ENCODE measurements at regions not wholly inside any gene's neighbourhood (a gene's known extent, or its start where the extent isn't known, plus 50 kb on each side); places are given as distances from the start of the nearest gene placed in this dataset.

DNA sequence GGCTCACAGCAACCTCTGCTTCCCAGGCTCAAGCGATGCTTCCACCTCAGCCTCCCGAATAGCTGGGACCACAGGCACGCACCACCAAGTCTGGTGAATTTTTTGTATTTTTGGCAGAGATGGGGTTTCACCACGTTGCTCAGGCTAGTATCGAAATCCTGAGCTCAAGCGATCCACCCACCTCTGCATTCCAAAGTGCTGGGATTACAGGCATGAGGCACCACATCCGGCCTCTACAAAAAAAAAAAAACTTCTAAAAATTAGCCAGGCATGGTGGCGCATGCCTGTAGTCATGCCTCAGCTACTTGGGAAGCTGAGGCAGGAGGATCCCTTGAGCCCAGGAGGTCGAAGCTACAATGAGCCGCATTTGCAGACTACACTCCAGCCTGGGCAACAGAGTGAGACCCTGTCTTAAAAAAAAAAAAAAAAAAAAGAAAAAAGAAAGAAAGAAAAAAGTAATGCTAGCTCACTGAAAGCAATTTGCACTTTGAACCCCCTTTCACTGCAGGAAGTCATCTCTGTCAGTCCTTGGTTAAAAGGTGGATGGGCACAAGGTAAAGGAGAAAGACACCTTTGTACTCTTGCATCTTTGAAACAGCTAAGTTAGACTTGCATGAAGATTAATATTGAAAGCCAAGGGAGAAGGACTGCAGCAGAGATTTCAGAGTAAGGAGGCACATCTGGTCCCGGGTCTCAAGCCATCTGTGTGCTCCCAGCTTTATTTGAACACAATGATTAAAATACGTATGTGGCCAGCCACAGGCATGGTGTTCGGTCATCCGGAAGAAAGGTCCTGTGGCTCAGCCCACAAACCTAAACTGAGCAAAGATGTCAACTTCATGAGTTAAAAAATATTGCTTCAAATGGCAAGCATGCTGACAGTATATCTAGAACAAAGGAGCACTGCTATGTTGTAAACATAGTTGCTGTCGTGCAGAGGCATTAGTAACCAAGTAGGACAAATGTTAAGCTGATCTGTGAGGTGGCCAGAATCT lies 103.8 kb upstream of the HMGA2 start:
- H3K4me3 ChIP-seq (ENCODE audit: control insufficient read depth in 1 of 7, extremely low read depth in 1 of 7, insufficient read depth in 4 of 7, low read depth in 2 of 7, low read length in 6 of 7) = no peak overlapping the region
- H3K4me1 ChIP-seq (ENCODE audit: control extremely low read depth in 1 of 4, control insufficient read depth in 4 of 4, insufficient read depth in 4 of 4, low read length in 3 of 4) = no peaks in the 10 kb centered on the region
- H3K27ac ChIP-seq (ENCODE audit: insufficient read depth in 1 of 2, low read depth in 1 of 2, low read length in 2 of 2, poor library complexity in 1 of 2, severe bottlenecking in 2 of 2) = no peak overlapping the region
- no peaks in the 10 kb centered on the region for H3K36me3 ChIP-seq (ENCODE audit: control insufficient read depth in 4 of 4, insufficient read depth in 4 of 4, low read length in 3 of 4)
- 97% methylated on average over 9 of the region's 15 CpGs for WGBS (ENCODE audit: insufficient coverage)
- peaks cover 0 to 11% (median 3%) of the 10 kb centered on the region in 5 experiments for H3K27me3 ChIP-seq (replicated peaks in 2 of 5; ENCODE audit: control insufficient read depth in 4 of 5, insufficient read depth in 5 of 5, low read length in 4 of 5)
- H3K9me3 ChIP-seq (ENCODE audit: control extremely low read depth in 1 of 5, control insufficient read depth in 4 of 5, insufficient read depth in 2 of 5, low read depth in 1 of 5, low read length in 4 of 5) = no peaks in the 10 kb centered on the region
- DNase-seq = no peak
- CTCF ChIA-PET = interaction anchor here (1.5 kb wide), 1 partner anchor 408 kb away, joined by 3 read pairs; no protein-coding TSS in a partner anchor
- POLR2A ChIA-PET = no interaction called here

DNA sequence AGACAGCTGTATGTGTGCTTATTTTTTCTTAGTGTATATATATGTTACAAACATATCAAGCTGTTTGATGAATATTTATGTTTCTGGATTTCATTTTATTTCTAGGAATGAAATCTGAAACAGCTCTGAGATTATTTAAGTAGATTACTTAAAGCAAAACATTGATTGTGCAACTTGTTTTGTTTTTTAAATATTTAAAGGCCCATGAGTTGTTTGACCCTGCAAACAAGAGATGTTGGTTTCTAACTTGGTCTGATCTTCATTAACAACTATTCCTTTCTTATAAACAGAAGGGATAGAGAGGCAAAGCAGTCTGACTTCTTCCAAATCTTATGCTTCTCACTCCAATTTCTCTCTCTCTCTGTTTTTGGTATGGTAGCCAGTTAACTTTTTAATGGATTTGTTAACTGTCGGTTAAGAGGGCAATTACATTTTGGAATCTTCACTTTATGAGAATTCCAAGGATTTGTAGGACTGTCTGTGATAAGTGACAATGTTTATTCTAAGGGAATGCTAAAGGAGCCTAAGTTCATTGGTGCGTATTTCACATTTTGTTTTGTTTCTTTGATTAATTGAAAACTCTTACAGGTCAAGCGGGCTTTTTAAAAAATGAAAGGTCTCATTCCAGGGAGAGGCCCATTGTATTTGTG lies 102.6 kb upstream of the HMGA2 start:
- no peak overlapping the region for H3K27ac ChIP-seq (ENCODE audit: insufficient read depth in 1 of 2, low read depth in 1 of 2, low read length in 2 of 2, poor library complexity in 1 of 2, severe bottlenecking in 2 of 2)
- H3K36me3 ChIP-seq (ENCODE audit: control insufficient read depth in 4 of 4, insufficient read depth in 4 of 4, low read length in 3 of 4) = no peaks in the 10 kb centered on the region
- H3K9me3 ChIP-seq (ENCODE audit: control extremely low read depth in 1 of 5, control insufficient read depth in 4 of 5, insufficient read depth in 2 of 5, low read depth in 1 of 5, low read length in 4 of 5) = no peaks in the 10 kb centered on the region
- no peak overlapping the region for H3K4me3 ChIP-seq (ENCODE audit: control insufficient read depth in 1 of 7, extremely low read depth in 1 of 7, insufficient read depth in 4 of 7, low read depth in 2 of 7, low read length in 6 of 7)
- no peaks in the 10 kb centered on the region for H3K4me1 ChIP-seq (ENCODE audit: control extremely low read depth in 1 of 4, control insufficient read depth in 4 of 4, insufficient read depth in 4 of 4, low read length in 3 of 4)
- ChIA-PET POLR2A (no interaction called here), CTCF (interaction anchor here (0.8 to 1.5 kb wide), 2 partner anchors 9 to 410 kb away, joined by 3 read pairs; no protein-coding TSS in a partner anchor)
- WGBS (ENCODE audit: insufficient coverage) = 100% methylated on average over 2 of the region's 3 CpGs
- H3K27me3 ChIP-seq (replicated peaks in 2 of 5; ENCODE audit: control insufficient read depth in 4 of 5, insufficient read depth in 5 of 5, low read length in 4 of 5) = peaks cover 0 to 22% (median 9%) of the 10 kb centered on the region in 5 experiments
- no peak for DNase-seq

DNA sequence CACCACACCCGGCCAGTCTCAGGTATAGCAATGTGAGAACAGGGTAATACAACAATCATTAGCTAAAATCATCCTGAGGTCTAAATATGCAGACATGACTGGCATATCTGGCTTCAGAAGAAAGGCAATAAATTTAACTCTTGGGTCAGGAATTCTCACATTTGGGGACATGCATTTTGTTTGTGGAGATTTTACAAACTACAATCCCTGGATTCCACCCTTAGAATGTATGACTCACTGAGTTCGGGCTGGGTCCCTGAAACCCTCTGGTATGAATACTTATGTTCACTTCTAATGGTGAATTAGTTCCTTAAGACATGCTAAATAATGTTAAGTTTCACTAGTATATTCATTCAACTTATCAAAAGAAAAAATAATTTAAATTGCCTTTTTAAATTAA lies 98.9 kb upstream of the HMGA2 start:
- H3K36me3 ChIP-seq (ENCODE audit: control insufficient read depth in 4 of 4, insufficient read depth in 4 of 4, low read length in 3 of 4) = no peaks in the 10 kb centered on the region
- peaks cover 0 to 3% (median 0%) of the 10 kb centered on the region in 5 experiments for H3K9me3 ChIP-seq (ENCODE audit: control extremely low read depth in 1 of 5, control insufficient read depth in 4 of 5, insufficient read depth in 2 of 5, low read depth in 1 of 5, low read length in 4 of 5)
- no CpG with 5 or more reads among the region's 2 CpGs for WGBS (ENCODE audit: insufficient coverage)
- POLR2A ChIA-PET = no interaction called here
- no peak for DNase-seq
- peaks cover 0 to 13% (median 11%) of the 10 kb centered on the region in 4 experiments for H3K4me1 ChIP-seq (ENCODE audit: control extremely low read depth in 1 of 4, control insufficient read depth in 4 of 4, insufficient read depth in 4 of 4, low read length in 3 of 4)
- H3K27ac ChIP-seq (ENCODE audit: insufficient read depth in 1 of 2, low read depth in 1 of 2, low read length in 2 of 2, poor library complexity in 1 of 2, severe bottlenecking in 2 of 2) = no peak overlapping the region
- CTCF ChIA-PET = interaction anchor here (1.1 kb wide), 1 partner anchor 10 kb away, joined by 3 read pairs; no protein-coding TSS in a partner anchor
- no peak overlapping the region for H3K4me3 ChIP-seq (ENCODE audit: control insufficient read depth in 1 of 7, extremely low read depth in 1 of 7, insufficient read depth in 4 of 7, low read depth in 2 of 7, low read length in 6 of 7)
- peaks cover 2 to 58% (median 26%) of the 10 kb centered on the region in 5 experiments for H3K27me3 ChIP-seq (replicated peaks in 2 of 5; ENCODE audit: control insufficient read depth in 4 of 5, insufficient read depth in 5 of 5, low read length in 4 of 5)

DNA sequence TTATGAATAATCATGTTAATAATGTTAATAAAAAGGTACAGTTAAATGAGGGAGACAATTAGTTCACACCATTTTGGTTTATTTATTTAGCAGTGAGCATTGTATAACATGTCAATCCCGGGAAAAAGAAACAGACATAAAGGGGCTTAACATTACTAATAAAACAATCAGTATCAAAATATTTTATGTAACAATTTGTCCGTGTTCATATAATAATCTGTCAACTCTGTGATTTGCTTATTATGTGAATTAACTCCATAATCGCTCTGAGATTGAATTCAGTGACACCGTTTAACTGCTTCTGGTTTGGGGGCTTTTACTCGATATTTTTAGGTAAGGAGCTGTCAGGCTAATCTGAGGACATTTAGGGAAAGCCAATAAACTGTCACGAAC lies 95.8 kb upstream of the HMGA2 start:
- peak overlapping the region in 4 of 7 experiments; percentile 41 to 69 (median 60) for H3K4me3 ChIP-seq (ENCODE audit: control insufficient read depth in 1 of 7, extremely low read depth in 1 of 7, insufficient read depth in 4 of 7, low read depth in 2 of 7, low read length in 6 of 7)
- WGBS (ENCODE audit: insufficient coverage) = 7% methylated on average over 3 of the region's 6 CpGs
- no peak overlapping the region for H3K27ac ChIP-seq (ENCODE audit: insufficient read depth in 1 of 2, low read depth in 1 of 2, low read length in 2 of 2, poor library complexity in 1 of 2, severe bottlenecking in 2 of 2)
- peak; percentile 26 to 40 (median 29) for DNase-seq
- POLR2A ChIA-PET = no interaction called here
- CTCF ChIA-PET = interaction anchor here (1.5 to 1.7 kb wide), 2 partner anchors 10 to 19 kb away, joined by 3 read pairs; no protein-coding TSS in a partner anchor
- peaks cover 5 to 73% (median 38%) of the 10 kb centered on the region in 5 experiments for H3K27me3 ChIP-seq (replicated peaks in 2 of 5; ENCODE audit: control insufficient read depth in 4 of 5, insufficient read depth in 5 of 5, low read length in 4 of 5)
- H3K4me1 ChIP-seq (ENCODE audit: control extremely low read depth in 1 of 4, control insufficient read depth in 4 of 4, insufficient read depth in 4 of 4, low read length in 3 of 4) = peaks cover 0 to 13% (median 11%) of the 10 kb centered on the region in 4 experiments
- H3K9me3 ChIP-seq (ENCODE audit: control extremely low read depth in 1 of 5, control insufficient read depth in 4 of 5, insufficient read depth in 2 of 5, low read depth in 1 of 5, low read length in 4 of 5) = peaks cover 0 to 3% (median 0%) of the 10 kb centered on the region in 5 experiments
- H3K36me3 ChIP-seq (ENCODE audit: control insufficient read depth in 4 of 4, insufficient read depth in 4 of 4, low read length in 3 of 4) = no peaks in the 10 kb centered on the region

DNA sequence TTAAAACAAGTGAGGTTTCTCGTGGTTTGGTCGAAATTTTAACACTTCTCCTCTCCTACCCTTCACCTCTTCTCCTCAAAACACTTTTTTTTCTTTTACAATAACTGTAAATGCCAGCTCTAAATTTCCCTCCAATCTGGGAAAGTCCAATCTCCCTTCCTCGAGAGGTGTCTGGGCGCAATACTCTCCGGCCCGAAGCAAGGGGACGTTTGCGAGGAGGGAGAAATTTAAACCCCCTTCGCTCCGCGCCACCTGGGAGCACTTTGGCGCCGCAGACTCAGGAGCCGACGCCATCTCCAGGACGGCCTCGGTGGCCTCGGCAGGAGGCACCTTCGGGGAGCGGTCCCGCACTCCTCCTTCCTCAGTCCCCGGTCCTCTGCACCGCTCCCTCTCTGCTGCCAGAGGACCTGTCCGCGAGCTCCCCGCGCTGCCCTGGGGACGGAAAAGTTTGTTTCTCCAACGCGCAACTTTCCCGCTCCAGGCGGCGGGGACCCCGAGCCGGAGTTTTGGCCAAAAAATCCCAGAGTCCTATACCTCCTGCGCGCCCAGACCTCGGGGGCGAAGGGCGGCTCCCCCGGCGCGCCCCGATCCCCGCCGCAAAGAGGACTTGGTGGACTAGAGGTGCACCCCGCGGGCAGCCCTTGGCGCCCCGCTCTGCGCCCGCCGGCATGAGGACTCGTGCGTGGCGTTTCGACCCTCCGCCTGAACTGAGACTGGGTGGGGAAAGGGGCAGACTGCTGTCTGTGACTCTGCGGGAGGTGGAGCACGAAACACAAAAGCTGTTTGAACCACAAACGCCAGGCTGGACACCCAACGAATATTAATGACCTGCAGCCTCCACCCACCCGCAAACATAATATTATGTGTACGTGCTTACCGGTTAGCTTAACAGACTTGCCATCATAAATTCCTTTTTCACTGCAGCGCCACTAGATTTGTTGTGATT lies 95.2 kb upstream of the HMGA2 start:
- ChIA-PET POLR2A (no interaction called here), CTCF (interaction anchor here (1.5 to 1.7 kb wide), 2 partner anchors 9 to 20 kb away, joined by 3 read pairs; no protein-coding TSS in a partner anchor)
- Histone ChIP-seq H3K27me3 (replicated peaks in 2 of 5; ENCODE audit: control insufficient read depth in 4 of 5, insufficient read depth in 5 of 5, low read length in 4 of 5) (peaks cover 5 to 71% (median 38%) of the 10 kb centered on the region in 5 experiments), H3K36me3 (ENCODE audit: control insufficient read depth in 4 of 4, insufficient read depth in 4 of 4, low read length in 3 of 4) (no peaks in the 10 kb centered on the region), H3K27ac (ENCODE audit: insufficient read depth in 1 of 2, low read depth in 1 of 2, low read length in 2 of 2, poor library complexity in 1 of 2, severe bottlenecking in 2 of 2) (no peak overlapping the region), H3K9me3 (ENCODE audit: control extremely low read depth in 1 of 5, control insufficient read depth in 4 of 5, insufficient read depth in 2 of 5, low read depth in 1 of 5, low read length in 4 of 5) (peaks cover 0 to 3% (median 0%) of the 10 kb centered on the region in 5 experiments), H3K4me3 (ENCODE audit: control insufficient read depth in 1 of 7, extremely low read depth in 1 of 7, insufficient read depth in 4 of 7, low read depth in 2 of 7, low read length in 6 of 7) (peak overlapping the region in 6 of 7 experiments; percentile 34 to 69 (median 56)), H3K4me1 (ENCODE audit: control extremely low read depth in 1 of 4, control insufficient read depth in 4 of 4, insufficient read depth in 4 of 4, low read length in 3 of 4) (peaks cover 0 to 13% (median 11%) of the 10 kb centered on the region in 4 experiments)
- 1% methylated on average over 47 of the region's 66 CpGs for WGBS (ENCODE audit: insufficient coverage)
- peak; percentile 26 to 53 (median 39) for DNase-seq

DNA sequence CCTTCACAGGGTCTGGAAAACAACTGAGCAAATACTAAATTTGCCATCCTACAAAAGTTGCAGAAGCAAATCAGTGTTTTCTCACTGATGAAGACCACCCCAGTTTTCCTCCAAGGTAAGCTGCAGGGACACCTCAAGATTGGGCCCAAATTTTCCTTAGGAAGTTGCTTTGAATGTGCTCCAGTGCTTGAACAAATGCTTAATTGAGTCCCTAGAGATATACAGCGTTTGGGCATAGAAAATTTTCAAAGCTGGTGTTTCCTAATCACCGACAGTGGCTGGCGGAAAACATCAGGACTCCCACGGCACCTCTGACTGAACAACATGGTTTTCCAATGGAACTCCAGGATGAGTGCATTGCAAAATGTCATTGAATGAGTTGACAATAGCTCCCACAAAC lies 92.5 kb upstream of the HMGA2 start:
- no peak for DNase-seq
- CTCF ChIA-PET = interaction anchor here (1.3 kb wide), 1 partner anchor 78 kb away, joined by 3 read pairs; no protein-coding TSS in a partner anchor
- POLR2A ChIA-PET = interaction anchor here (1.0 kb wide), 1 partner anchor 8 kb away, joined by 3 read pairs; no protein-coding TSS in a partner anchor
- Histone ChIP-seq H3K4me3 (ENCODE audit: control insufficient read depth in 1 of 7, extremely low read depth in 1 of 7, insufficient read depth in 4 of 7, low read depth in 2 of 7, low read length in 6 of 7) (no peak overlapping the region), H3K9me3 (ENCODE audit: control extremely low read depth in 1 of 5, control insufficient read depth in 4 of 5, insufficient read depth in 2 of 5, low read depth in 1 of 5, low read length in 4 of 5) (peaks cover 0 to 3% (median 0%) of the 10 kb centered on the region in 5 experiments), H3K4me1 (ENCODE audit: control extremely low read depth in 1 of 4, control insufficient read depth in 4 of 4, insufficient read depth in 4 of 4, low read length in 3 of 4) (peaks cover 0 to 13% (median 11%) of the 10 kb centered on the region in 4 experiments), H3K36me3 (ENCODE audit: control insufficient read depth in 4 of 4, insufficient read depth in 4 of 4, low read length in 3 of 4) (no peaks in the 10 kb centered on the region), H3K27me3 (replicated peaks in 2 of 5; ENCODE audit: control insufficient read depth in 4 of 5, insufficient read depth in 5 of 5, low read length in 4 of 5) (peaks cover 5 to 55% (median 27%) of the 10 kb centered on the region in 5 experiments), H3K27ac (ENCODE audit: insufficient read depth in 1 of 2, low read depth in 1 of 2, low read length in 2 of 2, poor library complexity in 1 of 2, severe bottlenecking in 2 of 2) (no peak overlapping the region)
- 95% methylated on average over 4 of the region's 4 CpGs for WGBS (ENCODE audit: insufficient coverage)
